SK-N-SH (cell line): ENCODE measurements at regions not wholly inside any gene's neighbourhood (a gene's known extent, or its start where the extent isn't known, plus 50 kb on each side); places are given as distances from the start of the nearest gene placed in this dataset.

ENCODE experiments used
- CTCF ChIA-PET: fragments of 300-600, 350-600 bp; formaldehyde crosslinking; extraction: SDS; loops from one replicate; lab custom pipeline; 2021; lab: Yijun Ruan, JAX
- POLR2A ChIA-PET: fragments of 350-600 bp; sonication (Branson Sonifier 250); formaldehyde crosslinking; extraction: SDS; loops from one replicate; lab custom pipeline; 2020; ENCODE audit warnings: antibody characterized with exemption, inconsistent platforms; lab: Yijun Ruan, JAX
- DNase-seq: peaks from one replicate; pipeline ENCODE4 v3.0.0; 2012
- H2AFZ ChIP-seq: fragments of 200-600 bp; sonication (generic); 2 replicates; pipeline ENCODE4 v1.8.1; 2016; ENCODE audit warnings: antibody characterized with exemption, mild to moderate bottlenecking, low read depth
- H3F3A ChIP-seq: fragments of 200-600 bp; sonication (generic); replicated peaks from 2 replicates; pipeline ENCODE3; 2016; ENCODE audit warnings: antibody characterized with exemption, mild to moderate bottlenecking; ENCODE audit not compliant: insufficient read depth
- H3K27ac ChIP-seq, 2 experiments: fragments of 200-500 bp in 1 of 2; fragments of 200-600 bp in 1 of 2; sonication (Bioruptor generic) in 1 of 2; sonication (generic), shearing (Covaris generic) in 1 of 2; 2 replicates each; pipeline versions ENCODE4 v1.5.1 to v1.6.1; 2014 to 2016; ENCODE audit warnings: low read depth in 2 of 2, inconsistent platforms in 1 of 2, low read length in 1 of 2, mild to moderate bottlenecking in 1 of 2, mixed read lengths in 1 of 2
- H3K27me3 ChIP-seq: fragments of 200-600 bp; sonication (generic), shearing (Covaris generic); 2 replicates; pipeline ENCODE4 v1.6.1; 2016; ENCODE audit warnings: mixed run types; ENCODE audit not compliant: insufficient read depth
- H3K36me3 ChIP-seq, 2 experiments: fragments of 200-500 bp in 1 of 2; fragments of 200-600 bp in 1 of 2; sonication (Bioruptor generic) in 1 of 2; sonication (generic) in 1 of 2; replicated peaks in 1 of 2; 2 replicates each; pipeline versions ENCODE3 to v1.5.1; 2014 to 2016; ENCODE audit warnings: low read length in 1 of 2, mild to moderate bottlenecking in 1 of 2; ENCODE audit not compliant: insufficient read depth in 2 of 2, control insufficient read depth in 1 of 2
- H3K4me1 ChIP-seq, 2 experiments: fragments of 200-500 bp in 1 of 2; fragments of 200-600 bp in 1 of 2; sonication (Bioruptor generic) in 1 of 2; sonication (generic), shearing (Covaris generic) in 1 of 2; 2 replicates each; pipeline versions ENCODE4 v1.5.1 to v1.6.1; 2014 to 2016; ENCODE audit warnings: low read depth in 1 of 2, low read length in 1 of 2, mixed run types in 1 of 2; ENCODE audit not compliant: insufficient read depth in 2 of 2, control insufficient read depth in 1 of 2
- H3K4me2 ChIP-seq: fragments of 200-600 bp; sonication (generic), shearing (Covaris generic); 2 replicates; pipeline ENCODE4 v1.6.1; 2017; ENCODE audit warnings: mixed run types
- H3K4me3 ChIP-seq, 2 experiments: fragments of 200-500 bp in 1 of 2; fragments of 200-600 bp in 1 of 2; sonication (Bioruptor generic) in 1 of 2; sonication (generic), shearing (Covaris generic) in 1 of 2; 2 replicates each; pipeline versions ENCODE4 v1.5.1 to v1.8.1; 2014 to 2016; ENCODE audit warnings: low read depth in 2 of 2, inconsistent platforms in 1 of 2, low read length in 1 of 2, mild to moderate bottlenecking in 1 of 2, mixed read lengths in 1 of 2, moderate library complexity in 1 of 2
- H3K79me2 ChIP-seq: fragments of 200-600 bp; sonication (generic); 2 replicates; pipeline ENCODE4 v1.8.1; 2017; ENCODE audit warnings: mild to moderate bottlenecking; ENCODE audit not compliant: insufficient read depth
- H3K9ac ChIP-seq: fragments of 200-600 bp; sonication (generic); 2 replicates; pipeline ENCODE4 v1.6.1; 2017; ENCODE audit warnings: mixed run types
- H3K9me2 ChIP-seq: fragments of 200-600 bp; sonication (generic); 2 replicates; pipeline ENCODE4 v1.6.1; 2017; ENCODE audit warnings: mixed run types
- H3K9me3 ChIP-seq: fragments of 200-600 bp; sonication (generic); 2 replicates; pipeline ENCODE4 v1.6.1; 2017; ENCODE audit warnings: mixed run types, mild to moderate bottlenecking, moderate library complexity
- H4K20me1 ChIP-seq: fragments of 200-600 bp; sonication (generic); 2 replicates; pipeline ENCODE4 v1.6.1; 2017; ENCODE audit warnings: mild to moderate bottlenecking, mixed run types; ENCODE audit not compliant: insufficient read depth
- ELF1 ChIP-seq: IDR thresholded peaks from 2 replicates; pipeline ENCODE4 v1.4.0; 2012
- EZH2phosphoT487 ChIP-seq: fragments of 200-600 bp; sonication (generic); IDR thresholded peaks from 2 replicates; pipeline ENCODE4 v1.6.1; 2017; ENCODE audit warnings: low read depth, mixed run types, mild to moderate bottlenecking, antibody characterized with exemption, moderate library complexity, borderline replicate concordance
- FOSL2 ChIP-seq: IDR thresholded peaks from 2 replicates; pipeline ENCODE4 v1.4.0; 2012; ENCODE audit warnings: low read depth, mild to moderate bottlenecking, moderate library complexity, borderline replicate concordance
- FOXM1 ChIP-seq: IDR thresholded peaks from 2 replicates; pipeline ENCODE4 v1.4.0; 2012; ENCODE audit warnings: low read depth, mild to moderate bottlenecking
- GABPA ChIP-seq: IDR thresholded peaks from 2 replicates; pipeline ENCODE4 v1.4.0; 2012; ENCODE audit warnings: low read depth, mild to moderate bottlenecking
- MEF2A ChIP-seq: IDR thresholded peaks from 2 replicates; pipeline ENCODE4 v1.4.0; 2012; ENCODE audit warnings: low read depth, borderline replicate concordance
- MXI1 ChIP-seq: IDR thresholded peaks from 2 replicates; pipeline ENCODE4 v1.6.1; 2012; ENCODE audit warnings: mild to moderate bottlenecking, low read depth, low read length, improper control_type of control experiment
- NFIC ChIP-seq: IDR thresholded peaks from 2 replicates; pipeline ENCODE4 v1.4.0; 2012; ENCODE audit warnings: borderline replicate concordance
- NRF1 ChIP-seq: IDR thresholded peaks from 2 replicates; pipeline ENCODE4 v1.6.1; 2012; ENCODE audit warnings: low read depth, mild to moderate bottlenecking, low read length
- RAD21 ChIP-seq: IDR thresholded peaks from 2 replicates; pipeline ENCODE4 v1.6.1; 2012; ENCODE audit warnings: mild to moderate bottlenecking, low read length
- RCOR1 ChIP-seq: fragments of 150-350 bp; IDR thresholded peaks from 2 replicates; pipeline ENCODE4 v1.6.1; 2017; ENCODE audit warnings: antibody characterized with exemption, low read length
- RXRA ChIP-seq: IDR thresholded peaks from 2 replicates; pipeline ENCODE4 v1.4.0; 2012; ENCODE audit warnings: low read depth, mild to moderate bottlenecking, borderline replicate concordance
- SMC3 ChIP-seq: IDR thresholded peaks from 2 replicates; pipeline ENCODE4 v1.6.1; 2012; ENCODE audit warnings: low read depth, low read length, improper control_type of control experiment
- TCF12 ChIP-seq: IDR thresholded peaks from 2 replicates; pipeline ENCODE4 v1.4.0; 2012
- TEAD4 ChIP-seq: IDR thresholded peaks from 2 replicates; pipeline ENCODE4 v1.4.0; 2012; ENCODE audit warnings: mild to moderate bottlenecking, borderline replicate concordance; ENCODE audit not compliant: insufficient read depth
- USF1 ChIP-seq: IDR thresholded peaks from 2 replicates; pipeline ENCODE4 v1.4.0; 2012; ENCODE audit warnings: low read depth, borderline replicate concordance
- WGBS: methylation state at CpG from one replicate; pipeline ENCODE4 v1.1.6; 2017; ENCODE audit warnings: low lambda C conversion rate; 5-methylcytosine and 5-hydroxymethylcytosine counted together
- TF ChIP-seq, protein P1 (sequence below): IDR thresholded peaks from 2 replicates; pipeline ENCODE4 v1.6.1; 2012; ENCODE audit warnings: mild to moderate bottlenecking, low read depth, low read length, moderate library complexity
- TF ChIP-seq, protein P2 (sequence below): IDR thresholded peaks from 2 replicates; pipeline ENCODE4 v1.4.0; 2012; ENCODE audit warnings: low read depth, borderline replicate concordance
- TF ChIP-seq, protein P3 (sequence below): fragments of 150-350 bp; IDR thresholded peaks from 2 replicates; pipeline ENCODE4 v1.6.1; 2016; ENCODE audit warnings: mild to moderate bottlenecking, low read depth, low read length
- TF ChIP-seq, protein P4 (sequence below): fragments of 150-350 bp; IDR thresholded peaks from 2 replicates; pipeline ENCODE4 v1.6.1; 2017; ENCODE audit warnings: antibody characterized with exemption, low read length, low read depth, borderline replicate concordance

DNA sequence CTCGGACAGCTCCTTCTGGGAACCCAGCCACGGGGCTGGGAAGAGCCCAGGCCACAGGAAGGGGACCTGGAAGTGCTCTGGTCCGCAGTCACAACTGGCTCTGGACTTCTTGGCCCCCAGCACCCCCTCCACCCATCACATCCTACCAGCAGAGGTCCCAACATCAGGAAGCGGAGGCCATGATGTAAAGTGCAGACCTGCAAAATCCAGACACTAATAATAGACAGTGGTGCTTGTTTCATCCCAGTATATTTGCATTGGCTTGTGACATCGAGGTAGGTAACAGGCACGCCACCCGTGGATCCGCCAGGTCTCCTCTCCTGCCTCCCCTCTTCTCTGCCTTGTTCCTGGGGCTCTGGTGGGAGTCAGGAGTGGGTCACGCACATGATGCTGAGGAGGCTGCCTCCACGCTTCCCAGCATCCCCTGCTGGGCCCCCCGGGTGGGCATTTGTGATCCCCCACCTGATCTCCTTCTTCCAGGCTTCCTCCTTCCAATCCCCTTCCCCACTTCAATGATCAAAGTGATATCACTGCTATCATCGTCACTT lies 1454.0 kb downstream of the BRD1 start:
- no peaks in the 10 kb centered on the region for H4K20me1 ChIP-seq
- DNase-seq = no peak
- no peaks in the 10 kb centered on the region for H3K9me3 ChIP-seq
- CTCF ChIA-PET = no interaction called here
- no peaks in the 10 kb centered on the region for H3F3A ChIP-seq
- no peaks in the 10 kb centered on the region for H3K4me1 ChIP-seq
- H3K79me2 ChIP-seq = no peaks in the 10 kb centered on the region
- no peak overlapping the region for H3K4me2 ChIP-seq
- 8% methylated on average over 6 of the region's 12 CpGs for WGBS
- H3K9ac ChIP-seq = no peak overlapping the region
- no peaks in the 10 kb centered on the region for H3K9me2 ChIP-seq
- no peak for TF ChIP-seq FOSL2
- TF ChIP-seq, protein P1, sequence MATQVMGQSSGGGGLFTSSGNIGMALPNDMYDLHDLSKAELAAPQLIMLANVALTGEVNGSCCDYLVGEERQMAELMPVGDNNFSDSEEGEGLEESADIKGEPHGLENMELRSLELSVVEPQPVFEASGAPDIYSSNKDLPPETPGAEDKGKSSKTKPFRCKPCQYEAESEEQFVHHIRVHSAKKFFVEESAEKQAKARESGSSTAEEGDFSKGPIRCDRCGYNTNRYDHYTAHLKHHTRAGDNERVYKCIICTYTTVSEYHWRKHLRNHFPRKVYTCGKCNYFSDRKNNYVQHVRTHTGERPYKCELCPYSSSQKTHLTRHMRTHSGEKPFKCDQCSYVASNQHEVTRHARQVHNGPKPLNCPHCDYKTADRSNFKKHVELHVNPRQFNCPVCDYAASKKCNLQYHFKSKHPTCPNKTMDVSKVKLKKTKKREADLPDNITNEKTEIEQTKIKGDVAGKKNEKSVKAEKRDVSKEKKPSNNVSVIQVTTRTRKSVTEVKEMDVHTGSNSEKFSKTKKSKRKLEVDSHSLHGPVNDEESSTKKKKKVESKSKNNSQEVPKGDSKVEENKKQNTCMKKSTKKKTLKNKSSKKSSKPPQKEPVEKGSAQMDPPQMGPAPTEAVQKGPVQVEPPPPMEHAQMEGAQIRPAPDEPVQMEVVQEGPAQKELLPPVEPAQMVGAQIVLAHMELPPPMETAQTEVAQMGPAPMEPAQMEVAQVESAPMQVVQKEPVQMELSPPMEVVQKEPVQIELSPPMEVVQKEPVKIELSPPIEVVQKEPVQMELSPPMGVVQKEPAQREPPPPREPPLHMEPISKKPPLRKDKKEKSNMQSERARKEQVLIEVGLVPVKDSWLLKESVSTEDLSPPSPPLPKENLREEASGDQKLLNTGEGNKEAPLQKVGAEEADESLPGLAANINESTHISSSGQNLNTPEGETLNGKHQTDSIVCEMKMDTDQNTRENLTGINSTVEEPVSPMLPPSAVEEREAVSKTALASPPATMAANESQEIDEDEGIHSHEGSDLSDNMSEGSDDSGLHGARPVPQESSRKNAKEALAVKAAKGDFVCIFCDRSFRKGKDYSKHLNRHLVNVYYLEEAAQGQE = no peak
- TF ChIP-seq, all 33 proteins: peak for 0
- Histone ChIP-seq H3K27me3 (no peaks in the 10 kb centered on the region; the same call in 1 of the 2 replicates), H3K4me3 (no peak overlapping the region), H3K27ac (no peak overlapping the region), H3K36me3 (no peaks in the 10 kb centered on the region), H2AFZ (no peak overlapping the region)
- POLR2A ChIA-PET = no interaction called here

GRCh38 chr22:48372390-48372789 lies 1455.3 kb downstream of the BRD1 start:
- no peak overlapping the region for H3K27ac ChIP-seq
- H3K4me2 ChIP-seq = no peak overlapping the region
- no peaks in the 10 kb centered on the region for H3K9me3 ChIP-seq
- H3K27me3 ChIP-seq = no peaks in the 10 kb centered on the region
- H3K79me2 ChIP-seq = no peaks in the 10 kb centered on the region
- no peaks in the 10 kb centered on the region for H3K4me1 ChIP-seq
- POLR2A ChIA-PET = no interaction called here
- 24% methylated on average over 7 of the region's 7 CpGs for WGBS
- no peak overlapping the region for H3K4me3 ChIP-seq
- no peak overlapping the region for H3K9ac ChIP-seq
- no peaks in the 10 kb centered on the region for H4K20me1 ChIP-seq
- H3F3A ChIP-seq = no peaks in the 10 kb centered on the region
- no peak overlapping the region for H2AFZ ChIP-seq
- H3K9me2 ChIP-seq = no peaks in the 10 kb centered on the region
- H3K36me3 ChIP-seq = no peaks in the 10 kb centered on the region
- no peak for DNase-seq
- TF ChIP-seq MXI1 (no peak), NFIC (no peak), GABPA (no peak), TEAD4 (no peak), FOXM1 (no peak), EZH2phosphoT487 (no peak), NRF1 (no peak), ELF1 (no peak), MEF2A (no peak), SMC3 (no peak), FOSL2 (no peak), RXRA (no peak), RCOR1 (no peak), RAD21 (no peak), TCF12 (no peak), USF1 (no peak)
- TF ChIP-seq, protein P2, sequence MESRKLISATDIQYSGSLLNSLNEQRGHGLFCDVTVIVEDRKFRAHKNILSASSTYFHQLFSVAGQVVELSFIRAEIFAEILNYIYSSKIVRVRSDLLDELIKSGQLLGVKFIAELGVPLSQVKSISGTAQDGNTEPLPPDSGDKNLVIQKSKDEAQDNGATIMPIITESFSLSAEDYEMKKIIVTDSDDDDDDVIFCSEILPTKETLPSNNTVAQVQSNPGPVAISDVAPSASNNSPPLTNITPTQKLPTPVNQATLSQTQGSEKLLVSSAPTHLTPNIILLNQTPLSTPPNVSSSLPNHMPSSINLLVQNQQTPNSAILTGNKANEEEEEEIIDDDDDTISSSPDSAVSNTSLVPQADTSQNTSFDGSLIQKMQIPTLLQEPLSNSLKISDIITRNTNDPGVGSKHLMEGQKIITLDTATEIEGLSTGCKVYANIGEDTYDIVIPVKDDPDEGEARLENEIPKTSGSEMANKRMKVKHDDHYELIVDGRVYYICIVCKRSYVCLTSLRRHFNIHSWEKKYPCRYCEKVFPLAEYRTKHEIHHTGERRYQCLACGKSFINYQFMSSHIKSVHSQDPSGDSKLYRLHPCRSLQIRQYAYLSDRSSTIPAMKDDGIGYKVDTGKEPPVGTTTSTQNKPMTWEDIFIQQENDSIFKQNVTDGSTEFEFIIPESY = no peak
- TF ChIP-seq, protein P3, sequence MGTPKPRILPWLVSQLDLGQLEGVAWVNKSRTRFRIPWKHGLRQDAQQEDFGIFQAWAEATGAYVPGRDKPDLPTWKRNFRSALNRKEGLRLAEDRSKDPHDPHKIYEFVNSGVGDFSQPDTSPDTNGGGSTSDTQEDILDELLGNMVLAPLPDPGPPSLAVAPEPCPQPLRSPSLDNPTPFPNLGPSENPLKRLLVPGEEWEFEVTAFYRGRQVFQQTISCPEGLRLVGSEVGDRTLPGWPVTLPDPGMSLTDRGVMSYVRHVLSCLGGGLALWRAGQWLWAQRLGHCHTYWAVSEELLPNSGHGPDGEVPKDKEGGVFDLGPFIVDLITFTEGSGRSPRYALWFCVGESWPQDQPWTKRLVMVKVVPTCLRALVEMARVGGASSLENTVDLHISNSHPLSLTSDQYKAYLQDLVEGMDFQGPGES = no peak
- TF ChIP-seq, protein P4, sequence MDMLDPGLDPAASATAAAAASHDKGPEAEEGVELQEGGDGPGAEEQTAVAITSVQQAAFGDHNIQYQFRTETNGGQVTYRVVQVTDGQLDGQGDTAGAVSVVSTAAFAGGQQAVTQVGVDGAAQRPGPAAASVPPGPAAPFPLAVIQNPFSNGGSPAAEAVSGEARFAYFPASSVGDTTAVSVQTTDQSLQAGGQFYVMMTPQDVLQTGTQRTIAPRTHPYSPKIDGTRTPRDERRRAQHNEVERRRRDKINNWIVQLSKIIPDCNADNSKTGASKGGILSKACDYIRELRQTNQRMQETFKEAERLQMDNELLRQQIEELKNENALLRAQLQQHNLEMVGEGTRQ = no peak
- CTCF ChIA-PET = no interaction called here
